Neural progenitor cell (in vitro differentiated cells): ENCODE measurements at regions not wholly inside any gene's neighbourhood (a gene's known extent, or its start where the extent isn't known, plus 50 kb on each side); places are given as distances from the start of the nearest gene placed in this dataset.

Experiments used
- CTCF ChIP-seq: fragments of 200-600 bp; sonication (generic); IDR thresholded peaks from 2 replicates; pipeline ENCODE4 v1.5.1; 2017; ENCODE audit warnings: antibody characterized with exemption, mild to moderate bottlenecking
- EZH2 ChIP-seq: fragments of 200-600 bp; sonication (generic); IDR thresholded peaks from 2 replicates; pipeline ENCODE4 v1.6.1; 2017; ENCODE audit warnings: antibody characterized with exemption, mild to moderate bottlenecking, moderate library complexity
- EZH2phosphoT487 ChIP-seq: fragments of 200-600 bp; sonication (generic); IDR thresholded peaks from 2 replicates; pipeline ENCODE4 v1.6.1; 2017; ENCODE audit warnings: antibody characterized with exemption

- TF ChIP-seq EZH2 (no peak), CTCF (no peak), EZH2phosphoT487 (no peak)
Observed at GRCh38 chr9:115548609-115549260, 430.8 kb upstream of the TNC start.
